Tibial nerve (tissue), 3 donors: ENCODE measurements at regions not wholly inside any gene's neighbourhood (a gene's known extent, or its start where the extent isn't known, plus 50 kb on each side); places are given as distances from the start of the nearest gene placed in this dataset.

ENCODE experiments used
- POLR2A ChIP-seq, 2 donors: fragments of 450-650 bp; IDR thresholded peaks; one replicate each; pipeline ENCODE4 v1.6.1; 2017; ENCODE audit warnings: antibody characterized with exemption in 2 of 2, mild to moderate bottlenecking in 2 of 2, moderate library complexity in 2 of 2
- TF ChIP-seq, protein P1 (sequence below), 5 experiments: fragments of 200-600 bp in 3 of 5; fragments of 450-650 bp in 2 of 5; sonication (generic) in 3 of 5; IDR thresholded peaks; one replicate each; pipeline ENCODE4 v1.5.1; 2016 to 2019; ENCODE audit warnings: antibody characterized with exemption in 5 of 5, mild to moderate bottlenecking in 3 of 5, moderate library complexity in 2 of 5

DNA sequence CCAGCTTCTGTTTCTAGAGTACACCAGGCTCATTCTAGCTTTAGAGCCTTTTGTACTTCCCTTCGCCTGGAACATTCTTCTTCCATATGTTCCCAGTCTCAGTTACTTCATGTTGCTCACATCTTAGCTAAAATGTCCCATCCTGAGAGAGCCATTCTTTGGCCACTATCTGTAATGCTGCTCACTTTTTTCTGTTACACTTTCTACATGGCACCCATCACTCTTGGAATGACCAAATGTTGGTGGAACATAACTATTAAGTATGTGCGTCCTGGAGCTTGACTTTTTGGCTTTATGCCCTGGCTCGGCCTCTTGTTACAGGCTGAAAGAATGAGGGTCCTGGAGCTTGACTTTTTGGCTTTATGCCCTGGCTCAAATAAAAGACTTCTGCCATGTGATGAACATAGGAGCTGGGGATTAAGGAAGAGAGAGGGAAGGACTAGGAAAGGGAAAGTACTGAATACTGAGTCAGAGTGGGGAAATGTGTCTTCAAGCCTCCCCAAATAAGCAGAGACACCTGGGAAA, 442.9 kb upstream of the ATP2B1 start:
- TF ChIP-seq POLR2A (IDR thresholded peaks at IDR 0.05): no peak
- TF ChIP-seq, protein P1, sequence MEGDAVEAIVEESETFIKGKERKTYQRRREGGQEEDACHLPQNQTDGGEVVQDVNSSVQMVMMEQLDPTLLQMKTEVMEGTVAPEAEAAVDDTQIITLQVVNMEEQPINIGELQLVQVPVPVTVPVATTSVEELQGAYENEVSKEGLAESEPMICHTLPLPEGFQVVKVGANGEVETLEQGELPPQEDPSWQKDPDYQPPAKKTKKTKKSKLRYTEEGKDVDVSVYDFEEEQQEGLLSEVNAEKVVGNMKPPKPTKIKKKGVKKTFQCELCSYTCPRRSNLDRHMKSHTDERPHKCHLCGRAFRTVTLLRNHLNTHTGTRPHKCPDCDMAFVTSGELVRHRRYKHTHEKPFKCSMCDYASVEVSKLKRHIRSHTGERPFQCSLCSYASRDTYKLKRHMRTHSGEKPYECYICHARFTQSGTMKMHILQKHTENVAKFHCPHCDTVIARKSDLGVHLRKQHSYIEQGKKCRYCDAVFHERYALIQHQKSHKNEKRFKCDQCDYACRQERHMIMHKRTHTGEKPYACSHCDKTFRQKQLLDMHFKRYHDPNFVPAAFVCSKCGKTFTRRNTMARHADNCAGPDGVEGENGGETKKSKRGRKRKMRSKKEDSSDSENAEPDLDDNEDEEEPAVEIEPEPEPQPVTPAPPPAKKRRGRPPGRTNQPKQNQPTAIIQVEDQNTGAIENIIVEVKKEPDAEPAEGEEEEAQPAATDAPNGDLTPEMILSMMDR (IDR thresholded peaks at IDR 0.05): no peak
